Fibroblast of pulmonary artery (primary cell): ENCODE measurements at regions not wholly inside any gene's neighbourhood (a gene's known extent, or its start where the extent isn't known, plus 50 kb on each side); places are given as distances from the start of the nearest gene placed in this dataset.
A peak's percentile ranks its signal among the peaks of the same experiment; 100 is the strongest.

ENCODE experiments used
- DNase-seq: peaks from one replicate; pipeline ENCODE4 v3.0.0-alpha.2; 2010; ENCODE audit warnings: low read depth
- H3K4me3 ChIP-seq: replicated peaks from 2 replicates; pipeline ENCODE4 v1.5.1; 2011; ENCODE audit warnings: low read depth, mild to moderate bottlenecking, control low read depth, low read length, moderate library complexity
- TF ChIP-seq, protein P1 (sequence below): IDR thresholded peaks from 2 replicates; pipeline ENCODE4 v1.5.1; 2011; ENCODE audit warnings: mild to moderate bottlenecking, control low read depth, low read length, inconsistent platforms; ENCODE audit errors: missing control alignments

DNA sequence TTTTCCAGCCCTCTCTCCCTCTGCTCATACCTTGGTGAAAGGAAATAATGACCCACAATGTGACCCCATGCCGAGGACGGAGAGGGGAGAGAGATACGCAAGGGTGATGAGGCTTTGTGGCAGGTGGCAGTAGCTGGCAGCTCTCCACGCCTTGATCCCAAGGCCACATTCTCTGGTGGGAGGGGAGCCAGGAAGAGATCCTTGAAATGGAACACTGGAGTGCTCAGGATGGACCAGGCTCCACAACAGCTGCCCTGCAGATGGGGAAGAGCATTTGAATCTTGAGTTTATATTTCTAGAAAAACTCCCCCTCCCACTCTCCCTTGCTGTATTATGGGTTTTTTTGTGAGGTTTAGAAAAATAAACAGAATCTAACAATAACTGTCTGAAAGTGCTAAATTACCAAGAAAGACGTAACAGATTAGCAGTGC lies 61.6 kb upstream of the CDON start:
- H3K4me3 ChIP-seq, result no peak overlapping the region
- TF ChIP-seq, protein P1, sequence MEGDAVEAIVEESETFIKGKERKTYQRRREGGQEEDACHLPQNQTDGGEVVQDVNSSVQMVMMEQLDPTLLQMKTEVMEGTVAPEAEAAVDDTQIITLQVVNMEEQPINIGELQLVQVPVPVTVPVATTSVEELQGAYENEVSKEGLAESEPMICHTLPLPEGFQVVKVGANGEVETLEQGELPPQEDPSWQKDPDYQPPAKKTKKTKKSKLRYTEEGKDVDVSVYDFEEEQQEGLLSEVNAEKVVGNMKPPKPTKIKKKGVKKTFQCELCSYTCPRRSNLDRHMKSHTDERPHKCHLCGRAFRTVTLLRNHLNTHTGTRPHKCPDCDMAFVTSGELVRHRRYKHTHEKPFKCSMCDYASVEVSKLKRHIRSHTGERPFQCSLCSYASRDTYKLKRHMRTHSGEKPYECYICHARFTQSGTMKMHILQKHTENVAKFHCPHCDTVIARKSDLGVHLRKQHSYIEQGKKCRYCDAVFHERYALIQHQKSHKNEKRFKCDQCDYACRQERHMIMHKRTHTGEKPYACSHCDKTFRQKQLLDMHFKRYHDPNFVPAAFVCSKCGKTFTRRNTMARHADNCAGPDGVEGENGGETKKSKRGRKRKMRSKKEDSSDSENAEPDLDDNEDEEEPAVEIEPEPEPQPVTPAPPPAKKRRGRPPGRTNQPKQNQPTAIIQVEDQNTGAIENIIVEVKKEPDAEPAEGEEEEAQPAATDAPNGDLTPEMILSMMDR, result no peak
- DNase-seq, result no peak

DNA sequence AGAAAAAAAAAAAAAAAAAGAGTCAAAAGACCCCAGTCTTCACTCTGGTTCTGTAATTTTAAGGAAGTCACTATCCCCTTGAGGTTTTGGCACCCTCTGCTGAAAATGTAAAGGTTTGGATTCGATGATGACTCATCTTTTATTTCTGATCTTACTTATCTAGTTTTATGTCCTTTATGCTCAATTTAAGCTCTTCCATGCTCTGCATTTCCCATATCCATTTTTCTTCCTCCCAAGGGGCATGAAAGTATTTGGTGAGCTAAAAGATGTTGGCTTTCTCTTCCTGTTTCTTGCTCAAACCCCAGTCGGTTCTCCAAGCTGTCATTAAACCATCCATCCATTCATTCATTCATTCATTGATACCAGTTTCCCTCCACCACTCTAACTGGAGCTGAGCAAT lies 61.0 kb upstream of the CDON start:
- no peak for DNase-seq
- no peak overlapping the region for H3K4me3 ChIP-seq
- TF ChIP-seq, protein P1, result no peak

DNA sequence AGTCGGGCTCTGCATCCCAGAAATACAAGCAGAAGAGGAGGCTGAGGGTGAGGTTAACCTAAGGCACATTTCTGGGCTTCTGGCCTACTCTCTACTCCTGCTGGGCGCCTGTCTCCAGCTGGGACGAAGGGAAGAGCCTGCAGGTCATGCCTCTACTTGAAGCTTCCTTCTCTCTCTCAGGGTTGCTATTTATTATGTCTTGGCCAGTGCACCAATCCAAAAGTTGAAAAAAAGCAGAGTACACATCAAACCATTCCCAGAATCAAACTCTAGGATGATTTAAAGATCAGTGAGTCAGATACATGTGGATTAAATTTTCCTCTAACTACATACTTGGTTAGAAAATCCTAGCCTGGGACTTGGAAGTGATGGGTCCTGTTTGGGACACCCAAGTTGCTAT lies 60.2 kb upstream of the CDON start:
- no peak for DNase-seq
- TF ChIP-seq, protein P1, result no peak
- no peak overlapping the region for H3K4me3 ChIP-seq

GRCh38 chr11:126121296-126121695 lies 58.6 kb upstream of the CDON start:
- DNase-seq, result no peak
- TF ChIP-seq, protein P1, result no peak
- H3K4me3 ChIP-seq, result no peak overlapping the region

DNA sequence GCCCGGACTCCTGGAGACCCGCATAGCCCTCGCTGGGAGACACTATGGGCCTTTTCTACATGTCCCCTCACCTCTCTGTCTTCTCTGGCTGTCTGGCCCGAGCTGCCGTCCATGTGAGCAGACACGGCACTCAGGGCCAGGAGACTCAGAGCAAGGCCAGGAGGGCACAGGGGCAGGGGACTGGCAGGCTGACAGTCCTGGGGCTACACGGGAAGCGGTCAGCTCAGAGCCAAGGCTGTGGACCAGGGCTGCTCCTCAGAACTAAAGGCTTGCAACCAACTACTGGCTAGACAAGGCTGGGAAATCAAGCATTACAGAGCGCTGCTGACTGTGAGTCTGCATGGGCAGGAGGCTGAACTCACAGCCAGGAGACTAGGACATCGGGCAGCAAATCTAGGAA lies 56.1 kb upstream of the CDON start:
- H3K4me3 ChIP-seq, result no peak overlapping the region
- TF ChIP-seq, protein P1, result no peak
- DNase-seq, result no peak

GRCh38 chr11:126115816-126116331 lies 53.2 kb upstream of the CDON start:
- DNase-seq, result peak; percentile 73
- H3K4me3 ChIP-seq, result no peak overlapping the region
- TF ChIP-seq, protein P1, result peak; percentile 15

DNA sequence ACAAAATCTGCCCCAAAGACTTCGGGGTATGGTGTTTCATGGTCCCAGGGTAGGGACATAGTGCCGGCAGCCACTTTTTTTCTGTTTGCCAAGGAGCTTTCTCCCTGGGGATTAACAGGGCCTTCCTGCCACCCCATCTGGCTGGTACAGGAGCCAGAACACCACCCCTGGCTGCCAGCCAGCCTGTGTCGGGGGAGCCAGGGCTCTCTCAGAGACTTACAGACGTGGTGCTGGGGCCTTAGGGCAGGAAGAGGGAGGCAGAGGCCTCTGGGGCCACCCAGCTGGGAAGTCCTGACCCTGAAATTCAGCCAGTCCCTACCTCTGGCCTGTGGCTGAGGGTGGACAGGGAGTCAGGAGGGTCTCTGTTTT lies 52.4 kb upstream of the CDON start:
- DNase-seq, result peak; percentile 30
- TF ChIP-seq, protein P1, result no peak
- H3K4me3 ChIP-seq, result no peak overlapping the region
